Right ventricle myocardium superior (tissue), 1 donor: ENCODE measurements at regions not wholly inside any gene's neighbourhood (a gene's known extent, or its start where the extent isn't known, plus 50 kb on each side); places are given as distances from the start of the nearest gene placed in this dataset.

ENCODE experiments used
- ATAC-seq: fragments of 200-7000 bp; cut with Tn5 transposase; one replicate; pipeline ENCODE4 v1.9.1; 2020; ENCODE audit warnings: mild to moderate bottlenecking; ENCODE audit not compliant: poor library complexity
- DNase-seq: peaks from one replicate; pipeline ENCODE4 v3.0.0-alpha.2; 2020
- intact Hi-C: fragments of 100-400 bp; cut with DNase I; formaldehyde crosslinking; loops from one replicate; pipeline ENCODE4 v1.11.2; 2022
- donor health status: DM: no; HTN: yes; CAD: no; lungs with severe emphysema.

DNA sequence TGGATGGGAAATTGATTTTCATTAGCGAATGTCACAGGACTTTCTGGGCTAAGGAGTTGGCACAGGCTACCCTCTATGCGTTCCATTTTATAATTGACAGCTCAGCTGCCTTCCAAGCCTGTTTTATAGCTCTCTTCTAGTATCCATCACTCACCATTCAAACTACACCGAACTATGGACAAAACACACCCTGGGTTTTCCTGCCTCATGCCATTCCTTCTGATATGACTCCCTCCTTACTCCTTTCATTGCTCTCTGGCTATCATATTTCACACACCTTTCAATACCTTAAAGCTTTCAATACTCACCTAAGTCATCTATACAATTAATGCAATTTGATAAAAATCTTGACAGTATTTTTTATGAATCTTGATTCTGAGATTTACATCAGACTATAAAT lies 181.3 kb downstream of the RAP2A start:
- ATAC-seq (no peak), DNase-seq (no peak)
- intact Hi-C loops, result no loop called here

DNA sequence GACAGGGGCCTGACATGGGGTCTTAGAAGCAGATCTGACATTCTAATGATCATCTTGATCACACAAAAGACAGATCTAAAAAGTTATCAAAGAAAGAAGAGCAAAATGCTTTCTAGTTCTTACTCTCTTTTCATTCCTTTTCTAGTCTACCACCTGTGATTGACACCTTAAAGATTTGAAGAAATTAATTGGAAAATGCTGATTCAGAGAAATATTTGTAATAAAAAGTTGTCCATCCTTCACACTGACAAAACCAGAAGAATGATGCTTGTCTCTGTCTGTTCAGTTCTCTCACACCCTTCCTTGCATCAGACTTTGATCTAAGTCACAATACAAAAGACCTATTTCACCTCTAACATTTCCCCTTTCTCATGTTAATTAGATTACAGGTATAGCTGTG lies 182.4 kb downstream of the RAP2A start:
- intact Hi-C loops, result no loop called here
- DNase-seq (no peak), ATAC-seq (no peak)

DNA sequence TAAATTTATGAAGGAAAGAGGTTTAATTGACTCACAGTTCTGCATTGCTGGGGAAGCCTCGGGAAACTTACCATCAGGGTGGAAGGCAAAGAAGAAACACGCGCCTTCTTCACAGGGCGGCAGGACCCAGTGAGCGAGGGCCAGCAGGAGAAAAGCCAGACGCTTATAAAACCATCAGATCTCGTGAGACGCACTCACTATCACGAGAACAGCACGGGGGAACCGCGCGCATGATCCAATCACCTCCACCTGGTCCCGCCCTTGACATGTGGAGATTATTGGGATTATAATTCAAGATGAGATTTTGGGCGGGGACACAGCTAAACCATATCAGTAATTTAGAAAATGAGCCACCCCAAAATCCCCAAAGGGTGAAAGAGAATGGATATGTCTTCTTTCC lies 187.1 kb downstream of the RAP2A start:
- intact Hi-C loops, result no loop called here
- DNase-seq (no peak), ATAC-seq (no peak)

DNA sequence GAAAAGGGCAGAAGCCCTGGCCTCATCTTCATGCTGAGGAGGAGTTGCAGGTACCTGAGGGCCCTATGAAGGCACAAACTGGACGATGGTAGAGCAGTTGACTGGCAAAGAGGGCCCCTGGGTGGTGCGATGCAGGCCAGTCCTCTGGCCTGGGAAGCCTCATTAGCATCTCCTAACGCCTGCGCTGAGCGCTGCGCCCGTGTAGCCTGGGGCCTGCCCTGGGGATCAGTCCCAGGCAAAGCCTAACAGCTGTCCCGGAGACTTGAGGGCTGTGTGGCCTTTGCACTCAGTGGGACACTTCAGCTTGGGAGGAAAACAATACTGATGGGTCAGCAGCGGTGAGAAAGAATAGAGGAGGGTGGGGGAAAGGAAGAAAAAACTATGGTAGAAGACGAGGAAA lies 187.7 kb downstream of the RAP2A start:
- no peak for DNase-seq
- ATAC-seq, result no peak
- intact Hi-C loops, result no loop called here

DNA sequence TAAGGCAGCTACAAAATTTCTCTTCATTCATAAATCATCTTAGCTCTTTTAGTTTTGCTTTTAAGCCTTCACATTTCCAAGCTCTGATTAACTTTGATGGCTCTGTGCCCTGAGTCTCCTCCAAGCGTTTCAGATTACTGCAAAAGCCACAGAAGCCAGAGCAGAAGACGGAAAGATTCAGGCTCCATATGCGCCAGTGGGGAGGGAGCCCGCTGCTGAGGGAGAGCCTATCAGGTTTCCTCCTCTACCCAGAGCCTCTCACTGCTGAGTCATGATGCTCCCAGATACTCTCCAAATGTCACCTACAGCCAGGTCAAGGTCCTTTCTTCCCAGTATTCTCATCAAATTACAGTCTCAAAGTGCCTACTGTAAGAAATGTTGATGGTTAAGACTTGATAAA lies 193.6 kb downstream of the RAP2A start:
- peak; percentile 70 for DNase-seq
- ATAC-seq, result peak; percentile 80
- intact Hi-C loops, result no loop called here

DNA sequence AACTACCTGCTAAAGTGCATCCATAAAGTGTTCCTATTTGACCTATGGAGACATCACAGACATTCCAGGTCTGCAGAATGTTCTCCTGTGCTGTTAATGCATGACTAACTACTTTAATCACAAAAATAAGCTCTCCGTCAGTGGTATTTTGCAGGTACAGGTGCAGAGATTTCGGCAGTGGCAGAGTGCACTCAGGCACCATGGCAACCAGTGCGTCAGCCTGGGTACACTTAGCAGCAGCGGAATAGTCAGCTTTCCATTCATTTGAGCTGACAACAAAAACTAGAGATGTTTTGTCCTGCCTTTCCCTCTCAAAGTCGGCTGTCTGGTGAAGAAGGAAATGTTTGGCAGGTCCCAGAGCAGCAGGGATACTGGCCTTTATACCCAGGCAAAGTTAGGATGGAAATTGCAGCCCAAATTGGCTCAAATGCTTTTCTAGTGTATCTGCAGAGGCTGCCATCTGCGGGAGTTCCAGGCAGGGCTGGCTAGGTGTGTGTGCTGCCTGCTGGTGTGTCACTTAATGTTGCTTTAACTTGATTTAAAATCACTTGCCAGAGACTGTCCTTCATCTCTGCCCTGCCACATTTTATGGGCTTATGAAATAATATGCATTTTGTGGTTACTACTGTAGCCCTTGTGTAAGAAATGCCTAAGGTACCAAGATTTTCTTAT lies 195.8 kb downstream of the RAP2A start:
- DNase-seq, result no peak
- no peak for ATAC-seq
- intact Hi-C loops, result no loop called here

DNA sequence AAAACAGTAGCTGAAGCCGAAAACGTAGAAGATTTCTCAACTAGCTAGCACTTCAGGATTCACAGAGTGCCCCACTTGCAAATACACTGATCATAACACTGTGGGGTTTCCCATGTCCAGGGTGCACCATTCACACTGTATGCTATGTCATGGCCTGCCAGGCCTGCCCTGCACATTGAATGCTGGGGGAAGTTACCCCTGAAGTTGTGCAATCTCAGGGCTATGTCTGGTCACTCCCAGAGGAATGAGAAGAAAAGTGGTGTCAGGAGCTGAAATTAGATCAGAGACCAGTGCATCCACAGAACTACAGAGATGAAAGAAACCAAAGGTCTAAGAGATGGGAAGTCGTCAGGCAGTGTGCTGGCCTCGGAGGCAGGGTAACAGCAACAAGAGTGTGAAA lies 196.8 kb downstream of the RAP2A start:
- ATAC-seq, result no peak
- intact Hi-C loops, result no loop called here
- no peak for DNase-seq

DNA sequence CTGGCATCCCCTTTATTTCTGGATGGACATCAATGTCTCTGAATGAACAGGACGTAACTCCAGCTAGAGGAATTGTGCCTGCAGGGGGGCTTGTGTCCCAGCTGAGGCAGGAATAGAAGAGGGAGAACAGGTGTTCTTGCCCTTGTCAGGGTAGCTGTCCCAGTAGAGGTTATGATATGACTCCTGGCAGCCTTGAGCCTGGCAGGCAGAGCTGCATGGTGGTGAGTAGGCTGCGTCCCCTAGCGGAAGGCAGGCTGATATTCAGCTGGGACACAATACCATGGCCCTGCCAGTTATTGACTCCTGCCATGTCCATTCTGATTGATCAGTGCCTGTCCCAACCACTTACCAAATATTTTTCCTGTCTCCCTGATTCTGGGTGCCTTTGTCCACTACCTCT lies 197.2 kb downstream of the RAP2A start:
- intact Hi-C loops, result no loop called here
- no peak for DNase-seq
- ATAC-seq, result no peak

DNA sequence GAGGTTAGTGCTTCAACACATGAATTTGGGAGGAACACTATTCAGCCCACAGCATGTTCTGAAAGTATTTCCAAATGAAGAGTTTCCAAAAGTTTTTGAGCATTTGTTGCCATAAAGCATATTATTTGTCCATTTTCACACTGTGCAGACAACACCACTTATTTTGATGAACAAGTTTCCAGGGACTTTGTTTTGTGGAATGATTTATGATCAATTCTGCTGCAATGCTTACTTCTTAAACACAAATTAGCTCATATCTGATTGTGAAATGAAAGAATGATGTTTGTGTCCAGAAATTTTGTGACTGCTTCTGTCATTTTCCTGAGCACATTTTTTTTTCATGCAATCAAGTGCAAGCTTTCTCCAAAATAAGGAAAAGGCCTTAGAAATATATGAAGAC lies 205.3 kb downstream of the RAP2A start:
- DNase-seq, result no peak
- intact Hi-C loops, result no loop called here
- ATAC-seq, result no peak

DNA sequence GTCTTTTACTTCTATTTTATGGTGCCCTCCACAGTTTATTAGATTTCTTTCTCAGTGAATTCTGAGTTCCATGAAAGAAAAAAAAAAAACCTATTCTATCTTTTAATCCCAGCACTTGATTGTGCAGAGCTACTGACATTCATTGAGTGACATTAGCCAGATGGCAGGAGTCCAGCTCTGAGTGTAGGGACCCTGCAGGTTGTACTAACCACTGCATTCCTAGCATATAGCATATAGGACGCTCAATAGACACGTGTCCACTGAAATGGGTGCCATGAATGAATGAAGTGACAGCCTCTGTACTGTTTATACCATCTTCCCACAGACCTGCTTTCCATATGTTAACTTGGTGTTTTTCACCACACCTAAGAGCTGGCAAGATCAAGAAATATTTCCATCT lies 206.3 kb downstream of the RAP2A start:
- ATAC-seq (no peak), DNase-seq (no peak)
- intact Hi-C loops, result no loop called here

DNA sequence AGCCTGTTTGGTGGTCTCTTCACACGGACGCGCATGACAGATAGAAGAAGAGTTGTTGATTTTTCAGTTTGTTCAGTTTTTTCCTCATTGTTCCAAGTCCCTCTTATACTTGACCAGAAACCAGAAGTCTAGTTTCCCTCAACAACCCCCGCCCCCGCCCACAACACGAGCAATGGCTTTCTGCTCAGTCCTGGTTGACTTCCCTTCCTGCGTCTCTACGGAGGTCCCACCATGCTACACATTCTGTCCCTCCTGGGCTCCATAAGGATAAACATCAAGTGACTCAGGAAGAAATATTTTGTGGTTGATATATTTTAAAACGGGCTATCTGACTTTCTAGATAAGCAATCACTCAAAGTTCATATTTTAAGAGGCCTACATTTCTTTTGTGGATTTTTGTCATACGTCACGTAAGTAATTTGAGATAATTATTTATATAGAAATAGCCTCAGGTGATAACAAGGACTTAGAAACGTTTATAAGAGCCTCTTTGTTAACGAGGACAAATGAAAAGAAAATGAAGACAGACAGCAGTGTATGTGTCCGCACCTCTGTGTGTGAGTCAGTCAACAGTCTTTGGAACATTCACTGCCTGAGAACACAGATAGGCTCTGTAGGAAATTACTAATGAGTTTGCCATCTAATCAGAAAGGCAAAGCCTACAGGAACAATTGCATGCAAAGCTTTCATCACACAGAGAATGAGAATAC lies 214.4 kb downstream of the RAP2A start:
- ATAC-seq (no peak), DNase-seq (no peak)
- intact Hi-C loops, result no loop called here

DNA sequence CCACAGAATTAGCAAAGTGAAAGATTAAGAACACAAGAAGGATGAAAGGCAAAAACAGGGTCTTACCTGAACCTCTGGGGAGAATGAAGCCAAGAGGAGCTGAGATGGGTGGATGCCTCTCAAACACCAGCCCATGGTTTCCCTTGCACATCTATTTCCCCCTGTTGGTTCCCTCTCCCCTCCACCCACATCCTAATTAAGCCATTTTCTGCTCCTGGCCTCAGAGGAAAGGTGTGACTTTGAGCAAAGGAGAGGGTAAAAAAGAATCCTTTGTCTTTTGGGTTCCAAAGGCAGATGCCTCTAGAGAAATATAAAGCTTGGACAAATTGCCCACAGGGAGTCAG lies 214.9 kb downstream of the RAP2A start:
- intact Hi-C loops, result no loop called here
- ATAC-seq, result no peak
- DNase-seq, result no peak

DNA sequence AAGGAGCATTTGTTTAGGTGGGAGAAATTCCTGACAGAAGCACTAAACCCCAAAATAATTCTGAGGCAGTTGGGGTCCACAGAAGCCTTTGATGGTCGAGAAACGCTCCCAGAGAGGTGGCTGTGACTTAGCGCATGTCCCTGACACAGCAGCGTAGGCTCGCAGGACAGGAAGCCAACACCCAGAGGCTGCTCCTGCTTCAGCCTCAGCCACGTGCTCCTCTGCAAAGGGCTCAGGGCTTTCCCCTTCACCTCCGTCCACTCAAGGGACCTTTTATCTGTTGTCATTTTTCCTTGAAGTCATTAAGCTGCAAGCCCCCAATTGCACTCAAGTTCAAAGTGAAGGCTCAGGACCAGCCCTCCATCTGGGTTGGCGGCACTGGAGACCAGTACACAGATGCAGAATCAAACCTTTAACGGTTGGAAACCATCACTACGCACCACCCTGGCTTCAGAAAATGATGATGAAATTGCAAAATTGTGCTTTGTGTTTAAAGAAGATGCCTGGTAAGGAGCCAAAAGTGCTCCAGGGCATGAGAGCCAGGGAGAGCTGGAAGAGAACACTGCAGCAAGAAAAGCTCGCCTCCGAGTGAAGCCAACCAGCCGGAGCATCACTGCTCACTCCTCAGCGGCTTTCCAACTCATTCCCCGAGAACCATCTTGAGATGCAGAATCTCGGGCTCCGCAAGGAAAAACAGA lies 219.6 kb downstream of the RAP2A start:
- ATAC-seq, result no peak
- DNase-seq, result no peak
- intact Hi-C loops, result no loop called here

DNA sequence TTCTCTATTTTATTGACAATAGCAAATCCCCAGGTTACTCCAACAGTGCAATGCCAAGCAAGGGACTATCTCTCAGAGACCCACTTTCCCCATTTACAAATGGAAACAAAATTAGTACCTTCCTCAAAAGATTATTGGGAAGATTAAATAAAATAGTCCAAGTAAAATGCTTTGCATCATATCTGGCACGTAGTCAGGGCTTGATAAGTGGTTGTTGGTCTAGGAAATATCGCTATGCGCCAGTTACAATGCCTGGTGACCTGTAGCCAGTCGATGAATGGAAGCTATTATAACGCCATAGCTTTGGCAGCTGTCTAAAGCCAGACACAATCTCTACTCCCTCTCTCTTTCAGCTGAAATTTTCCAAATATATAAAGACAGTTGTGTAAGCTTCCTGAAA lies 220.3 kb downstream of the RAP2A start:
- DNase-seq (no peak), ATAC-seq (no peak)
- intact Hi-C loops, result no loop called here

DNA sequence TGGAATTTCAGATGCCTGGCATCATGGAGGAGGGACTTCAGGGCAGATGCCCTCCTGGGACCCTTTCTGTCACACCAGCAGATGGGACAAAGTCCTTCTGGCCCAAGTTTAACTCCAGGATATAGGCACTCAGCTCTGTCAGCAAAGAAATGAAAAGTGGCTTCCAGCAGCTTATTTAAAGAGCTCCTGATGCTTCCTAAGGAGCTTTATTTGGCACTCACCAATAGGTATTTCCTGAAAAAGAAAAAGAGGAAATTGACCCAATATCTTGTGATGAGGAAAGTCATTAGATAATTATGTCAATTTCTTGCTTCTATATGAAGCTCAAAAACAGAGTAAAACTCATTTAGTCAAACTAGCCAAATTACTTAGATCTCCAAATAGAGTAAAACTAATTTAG lies 224.6 kb downstream of the RAP2A start:
- DNase-seq, result no peak
- intact Hi-C loops, result no loop called here
- no peak for ATAC-seq

DNA sequence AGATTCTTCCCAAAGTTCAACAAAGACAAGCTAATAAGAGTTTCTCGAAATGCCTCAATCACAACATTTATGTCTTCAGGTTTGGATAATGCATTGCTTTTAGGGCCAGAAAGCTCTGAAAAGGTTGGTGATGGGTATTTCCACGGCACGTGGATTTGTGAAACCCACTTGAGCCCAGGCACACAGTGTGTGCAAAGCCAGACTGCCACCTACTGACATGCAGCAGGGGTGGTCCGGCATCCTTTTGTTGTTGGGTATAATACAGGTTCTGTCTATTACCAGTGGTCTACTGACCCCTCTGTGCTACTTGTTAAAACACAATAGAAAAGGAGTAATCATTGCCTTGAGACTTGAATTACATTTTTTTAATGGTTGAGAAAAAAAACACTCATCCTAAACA lies 225.6 kb downstream of the RAP2A start:
- DNase-seq, result peak; percentile 38
- intact Hi-C loops, result no loop called here
- ATAC-seq, result no peak

DNA sequence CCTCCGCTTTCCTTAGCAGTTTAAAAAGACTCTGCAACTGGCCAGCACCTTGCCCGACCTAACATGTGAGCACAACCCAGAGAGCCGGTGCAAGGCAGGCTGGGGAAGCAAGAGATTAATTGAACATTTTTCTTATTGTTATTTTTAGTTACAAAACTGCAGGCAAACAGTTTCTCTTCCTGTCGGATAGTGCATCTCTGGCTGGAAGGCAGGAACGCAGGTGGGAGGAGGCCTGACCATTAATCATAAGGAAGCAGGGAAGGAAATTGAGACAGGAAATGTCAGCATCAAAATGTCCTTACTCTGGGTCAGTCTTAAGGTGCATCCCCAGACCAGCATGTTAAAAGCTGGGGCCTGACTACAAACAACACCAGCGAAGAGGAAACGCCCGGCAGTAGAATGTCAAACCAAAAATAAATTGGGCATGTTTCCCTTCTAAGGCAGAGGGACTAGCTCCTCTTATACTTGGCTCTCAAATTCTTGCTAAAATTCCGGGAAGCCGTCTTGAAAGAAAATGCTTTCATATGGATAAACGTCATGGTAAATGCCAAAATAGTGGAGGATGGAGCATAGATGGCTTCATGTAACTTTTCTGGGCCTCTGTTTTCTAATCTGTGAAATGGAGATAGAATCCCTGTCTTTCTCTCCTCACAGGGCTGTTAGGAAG lies 226.8 kb downstream of the RAP2A start:
- intact Hi-C loops, result no loop called here
- no peak for ATAC-seq
- no peak for DNase-seq

DNA sequence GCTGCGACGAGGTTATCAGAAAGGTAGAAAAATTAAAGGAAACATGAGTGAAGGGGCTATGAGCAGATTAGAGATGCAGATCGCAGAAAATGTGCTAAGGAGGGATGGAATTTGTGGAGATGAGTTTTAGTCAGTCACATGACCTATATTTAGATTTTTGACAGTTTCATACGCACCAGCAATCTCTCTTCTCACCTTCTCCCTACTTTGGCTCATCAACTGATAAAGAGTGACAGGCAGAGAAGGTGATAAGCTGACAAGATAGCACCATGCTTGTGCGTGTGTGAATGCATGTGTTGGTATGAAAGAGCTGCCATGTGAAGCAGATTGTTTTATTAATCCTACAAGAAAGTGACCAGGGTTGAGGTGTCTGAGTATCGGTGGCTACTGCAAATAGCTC lies 252.6 kb downstream of the RAP2A start:
- ATAC-seq (no peak), DNase-seq (no peak)
- intact Hi-C loops, result no loop called here

DNA sequence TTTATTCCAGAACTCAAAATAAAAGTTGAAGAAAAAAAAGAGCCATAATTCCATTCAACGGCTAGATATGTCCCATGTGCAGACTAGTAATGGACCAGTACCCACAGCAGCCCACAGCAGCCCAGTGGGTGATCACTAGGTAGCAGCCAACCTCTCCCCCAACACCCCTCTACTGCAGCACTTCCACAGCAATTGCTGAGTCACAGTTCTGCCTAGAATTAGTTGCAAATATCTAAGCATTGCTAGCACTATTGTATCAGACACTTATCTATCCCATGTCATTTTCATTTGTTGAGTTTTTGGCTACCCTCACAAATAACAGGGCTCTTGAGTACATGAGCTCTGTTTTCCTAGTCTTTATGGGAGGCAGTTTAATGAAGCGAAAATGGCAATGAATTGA lies 258.7 kb downstream of the RAP2A start:
- no peak for DNase-seq
- ATAC-seq, result no peak
- intact Hi-C loops, result no loop called here

DNA sequence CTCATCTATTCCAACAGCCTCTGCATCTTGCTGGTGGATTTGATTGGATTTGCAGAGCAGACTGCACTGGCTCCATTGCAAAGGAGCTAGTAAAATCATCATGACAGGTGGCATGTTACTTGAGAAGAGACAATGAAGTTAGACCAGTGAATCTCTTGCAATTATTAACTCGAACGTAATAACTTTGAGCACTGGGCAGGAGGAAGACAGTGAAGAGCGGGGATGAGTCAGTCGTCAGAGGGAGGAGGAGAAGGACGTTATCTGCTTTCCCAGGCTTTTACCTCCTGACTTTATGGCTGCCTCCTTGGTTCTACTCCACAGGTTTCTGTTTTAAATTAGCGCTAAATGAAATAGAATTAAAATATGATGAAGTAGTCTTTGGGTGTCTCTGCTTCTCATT lies 257.8 kb upstream of the IPO5 start:
- ATAC-seq (no peak), DNase-seq (no peak)
- intact Hi-C loops, result no loop called here
